Neural progenitor cell (in vitro differentiated cells): ENCODE measurements at regions not wholly inside any gene's neighbourhood (a gene's known extent, or its start where the extent isn't known, plus 50 kb on each side); places are given as distances from the start of the nearest gene placed in this dataset.

ENCODE experiments used
- CTCF ChIP-seq: fragments of 200-600 bp; sonication (generic); IDR thresholded peaks from 2 replicates; pipeline ENCODE4 v1.5.1; 2017; ENCODE audit warnings: antibody characterized with exemption, mild to moderate bottlenecking
- EZH2 ChIP-seq: fragments of 200-600 bp; sonication (generic); IDR thresholded peaks from 2 replicates; pipeline ENCODE4 v1.6.1; 2017; ENCODE audit warnings: antibody characterized with exemption, mild to moderate bottlenecking, moderate library complexity
- EZH2phosphoT487 ChIP-seq: fragments of 200-600 bp; sonication (generic); IDR thresholded peaks from 2 replicates; pipeline ENCODE4 v1.6.1; 2017; ENCODE audit warnings: antibody characterized with exemption

GRCh38 chr6:26185004-26185403 is 97.8 kb downstream of the HFE start:
- TF ChIP-seq CTCF (no peak), EZH2phosphoT487 (no peak), EZH2 (no peak)
